Muscle of back (tissue), 3 donors: ENCODE measurements at regions not wholly inside any gene's neighbourhood (a gene's known extent, or its start where the extent isn't known, plus 50 kb on each side); places are given as distances from the start of the nearest gene placed in this dataset.
"Not testable (repeated sequence)": the region's sequence is repeated elsewhere in the genome, so short reads cannot be mapped to it uniquely, and the experiment has no call there.

Experiments used
- DNase-seq, 3 donors: peaks; one replicate each; pipeline versions ENCODE4 v3.0.0 to v3.0.0-alpha.2; 2013

DNA sequence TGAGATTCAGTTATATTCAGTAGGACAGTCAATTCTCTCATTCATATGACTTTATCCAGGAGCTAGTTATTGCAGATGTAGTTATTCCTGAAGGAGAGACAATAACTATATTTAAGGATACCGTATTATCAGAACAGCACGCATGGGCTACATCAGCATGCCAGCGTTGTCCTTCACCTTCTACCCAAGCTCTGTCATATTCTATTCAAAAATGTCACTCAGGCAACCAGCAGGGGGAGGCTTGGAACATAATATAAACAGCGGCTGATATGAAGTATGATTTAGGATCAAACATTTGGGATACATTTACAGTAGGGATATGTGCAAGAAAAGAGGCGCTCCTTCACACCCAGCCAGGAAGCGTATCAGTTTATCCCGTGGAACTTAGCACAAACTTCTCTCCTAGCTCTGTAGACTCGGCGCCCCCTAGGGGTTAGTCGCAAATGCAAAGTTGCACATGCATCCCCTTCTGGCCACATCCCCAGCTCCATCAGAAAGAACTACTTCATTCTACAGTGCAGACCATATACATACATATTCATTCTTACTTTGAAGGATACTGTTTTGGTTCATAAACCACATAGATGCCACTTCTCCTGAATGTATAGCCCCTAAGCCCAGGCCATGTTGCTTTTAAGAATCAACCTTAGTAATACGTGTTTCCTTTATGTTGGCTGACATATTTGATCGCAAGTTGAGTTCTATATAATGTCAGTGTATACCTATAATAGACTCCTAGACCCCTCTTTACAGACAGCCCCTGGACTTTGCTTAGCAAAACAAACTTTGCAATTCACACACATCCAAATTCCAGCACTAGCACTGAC lies 759.4 kb downstream of the ADCYAP1 start:
- DNase-seq: peak in 2 of 3 donors; percentile 12 to 37

DNA sequence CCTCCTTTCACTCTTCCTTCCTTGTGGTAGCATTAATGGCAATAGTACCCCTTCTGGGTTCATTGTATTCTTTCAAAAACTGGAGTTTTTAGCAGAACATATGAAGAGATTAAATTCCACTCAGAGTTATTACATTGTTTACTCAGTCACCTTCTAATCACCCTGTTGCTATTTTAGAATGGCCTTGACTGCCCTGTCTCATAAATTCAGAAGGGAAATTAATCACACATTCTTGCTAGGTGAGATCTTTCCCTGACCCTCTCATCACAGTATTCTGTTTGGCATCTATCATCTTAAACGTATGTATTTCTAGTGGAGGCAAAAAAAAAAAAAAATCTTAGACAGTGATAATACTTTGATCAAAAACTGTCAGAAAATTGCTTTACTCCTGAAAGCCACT lies 760.4 kb downstream of the ADCYAP1 start:
- DNase-seq: no peak

DNA sequence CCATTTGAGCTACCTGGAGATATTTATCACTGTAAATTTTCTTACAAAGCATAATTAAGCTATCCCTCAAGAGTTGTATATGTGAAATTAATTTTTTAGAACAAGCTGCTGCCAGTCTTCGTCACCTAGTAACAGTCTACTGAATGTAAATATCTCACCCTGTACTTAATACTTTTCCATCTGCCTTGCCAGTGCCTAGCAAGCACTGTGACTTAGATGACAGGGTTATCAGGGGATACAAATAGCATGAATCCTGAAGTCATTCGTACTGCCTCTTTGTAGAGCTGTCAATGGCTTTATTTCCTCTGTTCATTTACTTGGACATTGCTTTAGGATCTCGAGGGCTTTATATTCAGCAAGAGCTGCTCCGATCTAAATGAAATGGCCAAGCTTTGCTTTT lies 763.6 kb downstream of the ADCYAP1 start:
- DNase-seq: no peak

DNA sequence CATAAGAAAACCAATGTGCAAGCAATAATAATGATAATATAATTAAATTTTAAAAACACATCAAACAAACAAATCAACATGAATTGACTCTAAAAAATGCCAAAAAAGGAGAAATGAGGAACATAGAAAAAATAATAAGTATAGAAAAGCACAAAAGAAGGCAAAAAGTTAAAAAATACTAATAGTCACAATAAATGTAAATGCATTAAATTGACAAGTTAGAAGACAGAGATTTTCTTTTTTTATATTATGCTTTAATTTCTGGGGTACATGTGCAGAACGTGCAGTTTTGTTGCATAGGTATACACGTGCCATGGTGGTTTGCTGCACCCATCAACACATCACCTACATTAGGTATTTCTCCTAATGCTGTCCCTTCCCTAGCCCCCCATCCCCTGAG lies 767.0 kb downstream of the ADCYAP1 start:
- not testable (repeated sequence) for DNase-seq

DNA sequence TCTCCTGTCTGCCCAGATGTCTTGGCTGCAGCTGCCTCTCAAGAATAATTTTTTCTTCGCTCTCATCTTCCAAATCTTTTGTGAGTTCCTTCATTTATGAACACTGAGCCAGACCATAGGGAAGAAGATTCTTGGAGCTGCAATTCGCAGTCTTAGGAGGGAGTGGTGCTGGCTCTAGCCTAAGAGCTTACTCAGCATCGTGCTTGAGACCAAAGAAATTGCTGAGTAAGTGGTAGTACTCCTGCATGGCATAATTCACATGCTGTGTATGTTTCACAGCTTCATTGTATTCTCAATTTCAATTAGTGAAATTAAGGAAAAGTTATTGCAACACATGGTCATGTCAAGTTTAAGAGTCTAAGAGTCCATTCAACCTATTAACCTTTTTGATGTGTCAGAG lies 771.7 kb downstream of the ADCYAP1 start:
- DNase-seq: peak in 1 of 3 donors; percentile 20

DNA sequence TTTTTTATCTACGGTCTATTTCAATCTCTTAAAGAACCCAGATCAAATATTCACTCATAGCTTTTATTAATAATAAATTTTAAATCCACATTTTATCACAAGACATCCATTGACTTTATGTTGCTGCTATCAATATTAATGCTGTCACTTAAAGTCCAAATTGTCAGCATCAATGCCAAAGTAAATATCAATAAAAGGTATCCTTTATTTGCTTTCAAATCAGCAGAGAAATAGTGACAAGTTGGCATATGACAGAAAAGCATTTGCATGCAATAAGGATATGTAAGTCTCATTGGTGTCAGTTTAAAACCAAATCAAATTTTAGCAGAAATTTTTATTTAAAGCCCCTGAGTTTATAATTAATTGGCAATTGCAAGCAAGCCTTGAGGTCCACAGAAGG lies 775.4 kb downstream of the ADCYAP1 start:
- no peak for DNase-seq

DNA sequence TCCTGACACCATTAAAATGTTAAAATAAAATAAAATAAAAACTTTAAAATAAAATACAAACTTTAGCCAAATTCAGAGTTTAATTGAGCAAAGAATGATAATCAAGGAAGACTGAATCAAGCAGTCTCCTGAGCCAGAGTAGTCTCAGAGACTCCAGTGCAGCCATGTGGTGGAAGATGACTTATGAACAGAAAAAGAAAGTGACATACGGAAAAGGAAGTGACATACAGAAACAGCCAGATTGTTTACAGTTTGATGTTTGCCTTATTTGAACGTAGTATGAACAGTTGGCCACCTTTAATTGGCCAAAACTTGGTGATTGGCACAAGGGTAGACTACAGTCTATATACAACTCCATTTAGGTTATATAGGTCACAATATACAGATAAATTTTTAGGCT lies 787.2 kb downstream of the ADCYAP1 start:
- DNase-seq: no peak

DNA sequence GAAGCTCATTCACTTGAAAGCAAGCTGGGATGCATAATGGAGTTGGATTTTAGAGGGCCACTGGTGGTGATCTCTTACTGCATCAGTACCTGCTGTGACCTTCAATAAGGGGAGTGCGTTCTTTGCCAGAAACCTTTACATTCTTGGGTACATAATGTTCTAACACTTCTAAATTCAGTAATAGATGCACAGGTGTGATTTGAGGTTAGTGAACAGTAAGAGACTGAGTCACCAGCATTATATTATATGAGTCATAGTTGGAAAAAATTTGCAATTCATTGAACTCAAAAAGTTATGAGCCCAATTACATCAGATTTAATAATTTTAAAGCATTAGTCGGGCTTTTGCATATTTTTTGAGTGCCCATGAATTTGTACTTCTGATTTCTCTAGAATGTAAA lies 803.3 kb downstream of the ADCYAP1 start:
- peak in 1 of 3 donors; percentile 3 for DNase-seq

DNA sequence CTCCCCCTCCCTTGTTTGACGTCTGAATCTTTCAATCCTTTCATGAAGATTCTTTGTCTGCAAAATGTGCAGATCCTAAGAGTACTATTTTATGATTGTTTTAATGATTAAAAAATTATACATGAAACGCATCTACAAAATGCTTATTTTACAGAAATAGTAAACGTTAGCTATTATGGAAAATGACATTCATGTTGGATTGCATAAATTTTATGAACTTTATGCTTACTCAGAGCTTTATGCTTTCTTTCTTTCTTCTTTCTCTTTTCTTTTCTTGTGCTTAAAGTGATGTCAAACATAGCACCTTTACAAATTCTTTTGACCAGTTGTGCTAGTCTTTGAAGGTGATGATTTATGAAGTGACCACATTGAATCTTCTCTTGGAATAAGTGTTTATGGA lies 805.4 kb downstream of the ADCYAP1 start:
- DNase-seq: no peak

DNA sequence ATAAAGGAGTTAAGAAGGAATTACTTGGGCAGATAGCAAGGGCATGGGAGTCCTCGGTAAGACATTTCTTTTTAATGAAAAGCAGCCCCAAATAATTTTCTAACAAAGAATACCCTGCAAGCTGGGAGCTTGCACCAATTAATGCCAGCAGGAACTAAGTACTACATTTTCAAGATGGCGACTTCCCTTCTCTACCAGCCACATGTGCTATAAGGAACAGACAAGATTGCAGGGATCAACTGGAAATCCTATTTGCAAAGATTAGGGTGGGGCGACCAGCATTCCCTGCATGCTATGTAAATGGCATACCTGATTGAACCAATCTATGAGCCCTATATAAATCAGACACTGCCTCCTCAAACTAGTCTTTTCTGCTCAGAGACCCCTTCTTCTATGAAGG lies 827.5 kb downstream of the ADCYAP1 start:
- no peak for DNase-seq

DNA sequence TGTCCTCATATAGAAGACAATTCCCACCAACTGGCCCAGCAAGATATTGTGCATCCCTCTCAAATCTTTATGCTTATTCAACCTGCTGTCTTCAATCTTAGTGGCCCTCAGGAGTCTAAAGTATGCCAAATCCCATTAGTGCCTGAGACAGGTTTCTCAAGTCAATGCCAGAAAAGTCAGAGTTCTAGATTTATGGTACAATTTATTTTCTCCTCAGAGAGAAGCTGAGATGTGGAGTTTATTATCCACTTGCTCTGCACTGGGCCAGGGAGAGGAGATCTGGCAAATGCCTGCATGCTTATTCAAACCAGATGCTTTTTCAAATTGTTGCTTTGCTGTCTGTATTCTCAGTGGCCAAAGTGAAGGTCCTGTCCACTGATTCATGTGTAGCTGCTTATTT lies 825.2 kb downstream of the METTL4 start:
- DNase-seq: peak in 2 of 3 donors; percentile 12 to 54

DNA sequence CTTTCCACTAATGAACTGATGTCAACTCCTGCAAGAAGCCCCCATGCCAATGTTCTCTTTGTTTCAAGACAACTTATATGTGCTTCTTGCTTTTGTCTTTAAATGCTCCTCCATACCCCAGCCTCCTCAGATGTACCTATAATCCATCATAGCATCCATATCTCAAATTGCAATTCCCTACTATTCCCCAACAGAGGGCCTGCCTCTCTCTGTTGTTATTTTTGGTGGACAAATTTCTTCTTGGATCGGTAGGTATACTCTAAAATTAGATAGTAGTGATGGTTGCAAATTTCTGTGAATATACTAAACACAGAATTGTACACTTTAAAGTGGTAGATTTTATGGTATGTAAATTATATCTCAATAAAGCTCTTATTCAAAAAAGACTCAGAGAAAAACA lies 820.1 kb downstream of the METTL4 start:
- no peak for DNase-seq

DNA sequence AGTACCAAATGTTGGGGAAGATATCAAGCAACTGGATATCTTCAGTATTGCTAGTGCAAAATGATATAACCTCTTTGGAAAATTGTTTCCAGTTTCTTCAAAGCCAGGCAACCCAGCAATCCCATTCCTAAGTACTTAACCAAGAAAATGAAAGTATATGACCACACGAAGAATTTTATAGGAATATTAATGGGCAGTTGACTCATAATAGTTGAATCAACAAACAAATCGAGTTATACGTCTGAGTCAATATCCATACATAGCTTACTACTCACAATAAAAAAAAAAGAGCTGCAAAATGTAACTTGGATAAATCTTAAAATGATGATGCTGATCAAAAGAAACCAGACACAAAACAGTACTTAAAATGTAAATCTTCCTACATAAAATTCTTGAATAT lies 810.4 kb downstream of the METTL4 start:
- DNase-seq: no peak

DNA sequence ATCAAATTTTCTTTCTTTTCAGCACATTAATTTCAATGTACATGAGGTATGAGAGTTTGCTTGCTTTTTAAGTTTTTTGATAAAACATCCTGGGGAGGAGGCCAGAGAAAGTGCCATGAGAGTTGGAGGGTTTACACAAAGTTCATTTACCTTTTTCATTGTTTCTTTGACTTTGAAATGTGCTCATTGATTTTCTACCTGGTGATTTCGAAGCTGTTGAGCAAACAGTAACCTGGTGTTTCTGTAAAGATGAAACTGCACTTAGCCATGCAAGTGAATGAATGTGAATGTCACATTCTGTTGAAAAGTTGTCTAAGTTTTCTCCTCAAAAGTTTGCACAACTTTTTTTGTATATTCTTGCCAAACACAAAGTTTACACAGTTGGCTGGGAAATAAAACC lies 797.0 kb downstream of the METTL4 start:
- DNase-seq: no peak

DNA sequence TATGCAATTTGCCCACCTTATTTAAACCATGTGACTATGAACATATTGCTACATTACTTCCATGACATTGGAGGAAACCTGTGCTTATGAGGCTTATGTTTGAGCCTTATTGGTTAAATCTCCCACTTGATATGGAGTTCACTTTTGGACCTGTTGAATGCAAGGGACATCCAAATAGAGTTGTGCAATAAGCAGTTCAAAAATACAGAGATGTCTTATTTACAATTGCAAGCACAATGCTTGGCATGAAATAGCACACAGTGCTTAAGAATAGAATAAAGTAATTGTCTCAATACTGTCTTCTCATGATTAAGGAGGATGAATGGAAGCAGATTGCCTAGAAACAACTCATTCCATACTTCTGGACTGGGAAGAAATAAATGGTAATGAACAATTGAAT lies 793.5 kb downstream of the METTL4 start:
- DNase-seq: no peak

DNA sequence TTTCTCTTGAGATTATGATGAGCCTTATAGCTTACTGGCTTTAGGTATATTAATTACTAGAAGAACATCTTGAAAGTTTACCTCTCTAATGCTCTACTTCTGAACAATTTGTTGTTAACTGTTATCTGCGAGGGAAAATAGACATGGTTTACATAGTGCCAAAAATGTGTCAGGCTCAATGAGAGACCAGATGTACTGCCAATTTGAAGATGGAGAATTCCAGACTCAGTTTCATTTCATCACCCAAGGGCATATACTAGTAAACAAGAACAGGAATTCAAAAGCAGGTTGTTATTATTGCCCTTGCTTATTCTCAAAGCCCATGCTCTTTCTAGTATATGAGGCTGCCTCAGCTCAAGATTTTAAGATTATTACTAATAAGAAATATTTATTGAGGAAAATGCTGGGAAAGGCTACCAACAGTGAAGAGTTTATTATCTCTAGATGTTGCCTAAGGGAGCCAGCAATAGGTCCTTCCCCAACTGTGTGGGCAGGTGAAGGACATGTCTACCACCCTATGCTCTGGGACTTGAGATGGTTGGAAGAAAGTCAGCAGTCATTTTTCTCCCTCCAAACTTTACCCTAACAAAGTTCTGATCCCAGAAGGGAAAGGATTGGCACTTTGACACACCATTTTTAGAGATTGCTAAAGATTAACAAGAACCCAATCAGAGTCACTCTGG lies 792.7 kb downstream of the METTL4 start:
- no peak for DNase-seq

DNA sequence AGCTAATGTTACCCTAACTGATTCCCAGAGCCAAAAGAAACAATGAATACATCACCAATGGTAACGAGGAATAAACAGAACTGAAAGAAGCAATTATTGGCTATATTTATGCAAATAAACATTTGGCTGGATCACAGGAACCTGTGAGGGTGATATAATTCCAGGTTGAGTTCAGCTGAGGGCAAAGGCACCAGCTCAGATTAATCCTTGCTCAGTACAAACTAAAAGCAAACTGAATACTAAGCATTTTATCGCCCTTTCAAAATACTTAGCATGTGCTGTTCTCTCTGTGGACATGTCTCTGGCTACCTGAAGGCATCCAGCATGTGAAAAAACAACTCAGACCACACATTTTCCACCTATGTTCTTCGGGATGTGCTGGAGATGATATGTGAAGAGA lies 791.7 kb downstream of the METTL4 start:
- DNase-seq: no peak

DNA sequence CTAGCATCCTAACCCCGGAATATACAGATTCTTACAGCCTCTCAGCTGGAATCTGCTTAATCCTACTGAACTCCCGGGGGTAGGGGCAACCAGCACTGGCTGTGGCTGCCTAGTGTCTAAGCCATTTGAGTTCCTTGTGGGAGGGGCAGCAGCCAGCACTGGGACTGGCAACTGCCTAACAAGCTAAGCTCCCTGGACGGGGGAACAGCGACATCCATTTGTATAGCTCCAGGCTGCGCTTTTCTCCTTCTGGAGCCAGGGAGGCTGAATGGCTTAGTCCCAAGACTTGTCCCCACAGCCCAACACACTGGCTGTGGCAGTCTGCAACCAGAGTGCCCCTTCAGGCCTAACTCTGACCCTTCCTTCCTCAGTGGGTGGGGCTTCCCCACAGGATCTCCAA lies 787.2 kb downstream of the METTL4 start:
- DNase-seq: no peak

DNA sequence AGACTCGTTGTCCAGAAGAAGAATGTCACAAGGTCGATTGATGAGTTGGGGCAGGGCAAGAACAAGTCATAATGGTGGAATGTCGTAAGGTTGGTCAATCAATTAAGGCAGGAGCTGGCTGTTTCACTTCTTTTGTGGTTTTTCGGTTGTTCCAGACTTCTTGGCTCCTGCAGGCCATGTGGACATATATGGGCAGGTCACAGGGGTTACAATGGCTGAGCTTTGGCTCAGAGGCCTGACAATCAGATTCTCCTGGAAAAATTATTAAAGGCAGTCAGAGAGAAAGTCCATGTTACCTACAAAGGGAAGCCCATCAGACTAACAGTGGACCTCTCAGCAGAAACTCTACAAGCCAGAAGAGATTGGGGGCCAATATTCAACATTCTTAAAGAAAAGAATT lies 785.3 kb downstream of the METTL4 start:
- DNase-seq: not testable (repeated sequence)

DNA sequence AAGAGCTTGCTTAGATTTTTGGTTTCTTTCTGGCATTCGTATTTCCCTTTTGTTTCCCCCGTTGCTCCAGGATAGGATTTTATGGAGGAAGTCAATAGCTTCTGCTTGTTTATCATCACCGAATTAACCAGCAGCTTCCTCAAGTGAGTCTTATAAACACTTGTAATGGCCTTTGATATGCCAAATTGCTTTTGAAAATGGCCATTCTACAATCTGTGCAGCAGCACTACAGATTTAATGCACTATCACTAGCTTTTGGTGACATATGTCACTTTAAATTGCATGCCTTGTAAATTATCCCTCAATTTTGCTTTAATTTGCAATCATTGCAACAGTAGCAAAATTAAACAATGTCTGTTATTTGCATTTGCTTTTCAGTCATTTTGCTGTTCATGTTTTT lies 774.7 kb downstream of the METTL4 start:
- DNase-seq: no peak

DNA sequence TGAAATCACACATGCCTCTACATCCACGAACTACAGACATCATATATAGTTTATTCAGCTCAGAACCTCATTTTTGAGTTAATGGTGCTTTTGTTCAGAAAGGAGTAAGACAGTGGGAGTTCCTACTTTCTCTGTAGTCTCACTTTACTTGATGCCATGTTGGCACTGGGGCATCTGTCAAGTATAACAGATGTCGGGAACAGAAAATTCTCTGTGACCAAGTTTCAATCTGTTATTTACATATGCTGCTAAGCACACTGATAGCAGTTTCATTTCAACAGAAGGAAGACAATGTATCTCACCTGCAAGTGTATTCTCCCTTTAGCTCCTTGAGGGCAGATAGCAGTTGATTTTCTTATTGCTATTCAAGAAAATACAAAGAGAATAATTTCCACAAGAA lies 774.1 kb downstream of the METTL4 start:
- no peak for DNase-seq

DNA sequence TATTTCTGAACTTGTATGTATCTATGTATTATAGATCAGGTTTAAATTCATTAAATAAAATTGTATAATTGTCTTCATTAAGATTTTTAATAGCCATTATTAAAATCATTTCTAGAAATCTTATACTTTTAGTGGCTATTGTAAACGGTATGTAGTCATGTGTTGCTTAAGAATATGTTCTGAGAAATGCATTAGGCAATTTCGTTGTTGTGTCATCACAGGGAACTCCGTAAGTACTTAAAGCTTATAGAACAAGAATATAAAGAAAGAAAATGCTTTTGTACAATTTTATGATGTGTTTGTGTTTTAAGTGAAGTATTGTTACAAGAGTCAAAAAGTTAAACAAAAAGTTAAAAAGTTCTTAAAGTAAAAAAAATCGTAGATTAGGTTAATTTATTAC lies 765.8 kb downstream of the METTL4 start:
- DNase-seq: no peak

DNA sequence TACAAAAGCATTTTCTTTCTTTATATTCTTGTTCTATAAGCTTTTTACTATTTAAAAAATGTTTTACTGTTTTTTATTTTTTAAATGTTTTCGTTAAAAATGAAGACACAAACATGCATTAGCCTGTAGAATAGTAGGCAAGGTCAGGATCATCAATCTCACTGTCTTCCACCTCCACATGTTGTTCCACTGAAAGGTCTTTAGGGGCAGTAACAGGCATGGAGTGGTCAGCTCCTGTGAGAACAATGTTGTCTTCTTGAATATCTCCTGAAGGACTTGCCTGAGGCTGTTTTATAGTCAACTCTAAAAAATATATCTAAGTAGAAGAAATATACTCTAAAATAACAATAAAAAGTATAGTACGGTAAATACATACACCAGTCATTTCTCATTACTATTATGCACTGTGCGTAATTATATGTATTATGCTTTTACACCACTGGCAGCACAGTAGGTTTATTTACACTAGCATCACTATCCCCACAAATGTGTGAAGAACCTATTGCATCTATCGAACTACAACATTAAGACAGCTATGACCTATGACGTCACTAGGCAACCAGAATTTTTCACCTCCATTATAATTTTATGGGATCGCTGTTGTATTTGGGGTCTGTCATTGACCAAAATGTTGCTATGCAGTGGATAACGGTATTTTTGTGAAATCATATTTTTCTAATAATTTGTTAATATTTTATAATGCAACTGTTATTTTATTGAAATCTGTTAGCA lies 764.3 kb downstream of the METTL4 start:
- DNase-seq: no peak
